ENCODE measurements at regions not wholly inside any gene's neighbourhood (a gene's known extent, or its start where the extent isn't known, plus 50 kb on each side); places are given as distances from the start of the nearest gene placed in this dataset.
A peak's percentile ranks its signal among the peaks of the same experiment; 100 is the strongest.
"Not testable (repeated sequence)": the region's sequence is repeated elsewhere in the genome, so short reads cannot be mapped to it uniquely, and the experiment has no call there.

GRCh38 chr18:11479031-11479430 lies 130.4 kb upstream of the SLC35G4 start:
- ATAC-seq; H3K79me2 ChIP-seq (ENCODE audit: insufficient read depth, low read length); DNase-seq (ENCODE audit: low spot score); BruUV-seq (replicated peaks); intact Hi-C loops (cut with micrococcal nuclease; ENCODE audit: unreplicated experiment); H2AFZ ChIP-seq (ENCODE audit: low read length); CTCF ChIA-PET (ENCODE audit: low intra/inter-chr PET ratio, low total read pairs); H3K9ac ChIP-seq (ENCODE audit: insufficient read depth, low read depth, low read length); H3K27me3 ChIP-seq (ENCODE audit: control insufficient read depth in 1 of 2, insufficient read depth in 2 of 2, low read length in 2 of 2); H3K27ac ChIP-seq (ENCODE audit: extremely low read length, insufficient read depth, low read length); H3K4me3 ChIP-seq (replicated peaks in 1 of 3; ENCODE audit: insufficient read depth in 1 of 3, low read depth in 2 of 3, low read length in 3 of 3); H4K20me1 ChIP-seq (ENCODE audit: insufficient read depth, low read length); FAIRE-seq; H3K36me3 ChIP-seq (replicated peaks in 1 of 2; ENCODE audit: control insufficient read depth in 1 of 2, insufficient read depth in 2 of 2, low read length in 2 of 2); in situ Hi-C loops (cut with HindIII; ENCODE audit: extremely low pct_ligation_motif_present, low pct_unique_long_range_greater_than_20kb); H3K9me3 ChIP-seq (ENCODE audit: low read length); POLR2A ChIA-PET; TF ChIP-seq FOXA1 (IDR thresholded peaks at IDR 0.05): not testable (repeated sequence)
- TF ChIP-seq FOXA1 (CRISPR knock-in tag; IDR thresholded peaks at IDR 0.05) = 0 out of 2 replicates have a peak, but pooled peaks have one; percentile 41
- peak overlapping the region; percentile 19; the same call in 1 of the 2 replicates for H3K4me2 ChIP-seq (ENCODE audit: low read depth, low read length)
- H3K4me1 ChIP-seq (ENCODE audit: insufficient read depth, low read length) = peaks cover 30% of the 10 kb centered on the region
- 75% methylated on average over 2 of the region's 7 CpGs for WGBS (ENCODE audit: low lambda C conversion rate)

- in situ Hi-C loops (cut with HindIII; ENCODE audit: extremely low pct_ligation_motif_present, low pct_unique_long_range_greater_than_20kb) = no loop called here
- TF ChIP-seq ZNF10 (CRISPR knock-in tag; IDR thresholded peaks at IDR 0.05; ENCODE audit: borderline replicate concordance, low read depth) = no peak
- TF ChIP-seq HHEX (CRISPR knock-in tag; IDR thresholded peaks at IDR 0.05) = no peak
- TF ChIP-seq ZNF574 (CRISPR knock-in tag; IDR thresholded peaks at IDR 0.05) = no peak
- no peak for TF ChIP-seq FIP1L1 (IDR thresholded peaks at IDR 0.05; ENCODE audit: borderline replicate concordance, insufficient read depth, low read depth, low read length)
- no peak for TF ChIP-seq ZNF331 (CRISPR knock-in tag; IDR thresholded peaks at IDR 0.05)
- TF ChIP-seq CERS6 (CRISPR knock-in tag; IDR thresholded peaks at IDR 0.05) = no peak
- TF ChIP-seq TSC22D2 (CRISPR knock-in tag; IDR thresholded peaks at IDR 0.05; ENCODE audit: borderline replicate concordance) = no peak
- TF ChIP-seq JUND (CRISPR knock-in tag; IDR thresholded peaks at IDR 0.05) = no peak
- TF ChIP-seq ZNF543 (CRISPR knock-in tag; IDR thresholded peaks at IDR 0.05) = no peak
- no peak for TF ChIP-seq ZNF546 (CRISPR knock-in tag; conservative IDR thresholded peaks at IDR 0.05)
- no peak for TF ChIP-seq MED13 (CRISPR knock-in tag; IDR thresholded peaks at IDR 0.05)
These were observed 138.5 kb upstream of the SLC35G4 start for GRCh38 chr18:11470941-11471340.

More at GRCh38 chr18:11470941-11471340, 138.5 kb upstream of the SLC35G4 start:
- Histone ChIP-seq H3K27ac (ENCODE audit: extremely low read length, insufficient read depth, low read length) (no peak overlapping the region), H3K4me1 (ENCODE audit: insufficient read depth, low read length) (no peaks in the 10 kb centered on the region), H3K9me3 (ENCODE audit: low read length) (no peaks in the 10 kb centered on the region), H4K20me1 (ENCODE audit: insufficient read depth, low read length) (no peaks in the 10 kb centered on the region), H3K79me2 (ENCODE audit: insufficient read depth, low read length) (no peaks in the 10 kb centered on the region), H2AFZ (ENCODE audit: low read length) (no peak overlapping the region), H3K36me3 (replicated peaks in 1 of 2; ENCODE audit: control insufficient read depth in 1 of 2, insufficient read depth in 2 of 2, low read length in 2 of 2) (no peaks in the 10 kb centered on the region), H3K9ac (ENCODE audit: insufficient read depth, low read depth, low read length) (no peak overlapping the region), H3K4me2 (ENCODE audit: low read depth, low read length) (no peak overlapping the region), H3K27me3 (ENCODE audit: control insufficient read depth in 1 of 2, insufficient read depth in 2 of 2, low read length in 2 of 2) (peaks cover 0 to 3% of the 10 kb centered on the region in 2 experiments; a peak in 2 of 5 replicates), H3K4me3 (replicated peaks in 1 of 3; ENCODE audit: insufficient read depth in 1 of 3, low read depth in 2 of 3, low read length in 3 of 3) (no peak overlapping the region)
- POLR2A ChIA-PET = no interaction called here
- DNase-seq (ENCODE audit: low spot score) (no peak), FAIRE-seq (no peak), ATAC-seq (no peak)
- intact Hi-C loops (cut with micrococcal nuclease; ENCODE audit: unreplicated experiment) = no loop called here
- 56% methylated on average over 7 of the region's 7 CpGs for WGBS (ENCODE audit: low lambda C conversion rate)
- CTCF ChIA-PET (ENCODE audit: low intra/inter-chr PET ratio, low total read pairs) = no interaction called here
- BruUV-seq (replicated peaks) = no TSS peak
